ENCODE measurements at regions not wholly inside any gene's neighbourhood (a gene's known extent, or its start where the extent isn't known, plus 50 kb on each side); places are given as distances from the start of the nearest gene placed in this dataset.

DNA sequence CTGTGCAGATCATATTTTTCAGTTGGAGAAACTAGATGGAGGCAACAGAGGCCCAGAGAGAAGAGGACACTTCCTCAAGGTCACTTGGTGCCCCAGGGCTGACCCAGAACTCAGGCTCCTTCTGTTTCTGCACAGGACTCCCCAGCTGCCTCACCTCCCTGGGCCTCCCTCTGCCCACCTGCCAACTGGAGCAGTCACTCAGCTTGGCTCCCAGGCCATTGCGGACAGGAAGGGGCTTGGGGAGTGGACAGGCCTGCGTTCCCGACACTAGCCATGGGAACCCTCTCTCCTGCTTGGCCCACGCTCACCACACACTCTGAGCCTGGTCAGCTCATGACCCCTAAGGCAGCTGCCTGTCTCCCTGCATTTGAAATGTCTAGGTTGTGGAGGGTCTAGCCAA is 78.1 kb upstream of the BRD7 start:
- no peak overlapping the region for H3K27ac ChIP-seq
- no peak for DNase-seq (ENCODE audit: extremely low spot score in 2 of 2)

DNA sequence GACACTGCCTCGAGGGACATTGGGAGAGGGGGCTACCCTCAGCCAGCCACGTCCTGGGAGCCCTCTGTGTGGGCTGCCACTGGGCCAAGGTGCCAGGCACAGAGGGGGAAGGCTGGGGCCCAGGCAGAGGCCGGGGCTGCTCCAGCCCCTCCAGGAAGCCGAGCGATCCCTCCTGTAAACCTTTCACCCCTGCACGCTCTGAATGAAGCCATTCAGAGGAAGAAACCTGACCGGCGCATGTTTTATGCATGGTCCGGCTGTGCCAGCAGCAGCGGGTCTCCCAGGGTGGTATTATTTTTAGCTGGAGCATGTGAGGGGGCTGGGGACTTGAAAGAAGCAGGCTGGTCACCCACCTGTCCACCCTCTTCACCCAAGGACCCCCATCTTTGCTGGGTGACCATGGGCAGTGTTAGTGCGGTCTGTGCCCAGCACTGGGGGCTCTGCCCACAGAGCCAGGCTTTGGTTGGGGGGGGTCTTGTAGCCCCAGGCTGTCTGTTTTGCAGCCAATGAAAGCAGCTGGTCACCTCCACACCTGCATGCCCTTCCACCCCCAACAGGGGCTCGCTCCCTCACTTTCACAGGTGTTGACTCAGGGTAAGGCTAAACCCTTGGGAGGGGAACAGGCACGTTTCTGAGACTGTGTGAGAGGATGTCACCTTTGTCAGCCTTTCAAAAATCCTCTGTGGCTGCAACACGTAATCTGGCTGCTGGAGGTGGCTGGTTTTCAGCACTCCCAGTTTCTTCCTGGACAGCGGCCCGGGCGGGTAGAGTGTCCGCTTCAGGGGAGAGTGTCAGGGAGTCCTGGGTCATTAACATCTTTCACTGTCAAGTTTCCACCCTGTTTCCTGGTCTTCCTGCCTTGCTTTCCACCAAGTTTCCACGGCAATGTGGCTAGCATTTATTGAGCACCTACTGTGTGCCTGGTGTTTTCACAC is 77.1 kb upstream of the BRD7 start:
- TF ChIP-seq, protein P1, sequence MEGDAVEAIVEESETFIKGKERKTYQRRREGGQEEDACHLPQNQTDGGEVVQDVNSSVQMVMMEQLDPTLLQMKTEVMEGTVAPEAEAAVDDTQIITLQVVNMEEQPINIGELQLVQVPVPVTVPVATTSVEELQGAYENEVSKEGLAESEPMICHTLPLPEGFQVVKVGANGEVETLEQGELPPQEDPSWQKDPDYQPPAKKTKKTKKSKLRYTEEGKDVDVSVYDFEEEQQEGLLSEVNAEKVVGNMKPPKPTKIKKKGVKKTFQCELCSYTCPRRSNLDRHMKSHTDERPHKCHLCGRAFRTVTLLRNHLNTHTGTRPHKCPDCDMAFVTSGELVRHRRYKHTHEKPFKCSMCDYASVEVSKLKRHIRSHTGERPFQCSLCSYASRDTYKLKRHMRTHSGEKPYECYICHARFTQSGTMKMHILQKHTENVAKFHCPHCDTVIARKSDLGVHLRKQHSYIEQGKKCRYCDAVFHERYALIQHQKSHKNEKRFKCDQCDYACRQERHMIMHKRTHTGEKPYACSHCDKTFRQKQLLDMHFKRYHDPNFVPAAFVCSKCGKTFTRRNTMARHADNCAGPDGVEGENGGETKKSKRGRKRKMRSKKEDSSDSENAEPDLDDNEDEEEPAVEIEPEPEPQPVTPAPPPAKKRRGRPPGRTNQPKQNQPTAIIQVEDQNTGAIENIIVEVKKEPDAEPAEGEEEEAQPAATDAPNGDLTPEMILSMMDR (IDR thresholded peaks at IDR 0.05), result no peak
- no peak for TF ChIP-seq POLR2AphosphoS5 (IDR thresholded peaks at IDR 0.05; ENCODE audit: insufficient read depth in 1 of 2, low read depth in 1 of 2)
- TF ChIP-seq POLR2A (IDR thresholded peaks at IDR 0.05), result no peak
- Histone ChIP-seq H3K36me3 (no peaks in the 10 kb centered on the region), H3K27ac (no peak overlapping the region), H3K4me1 (no peaks in the 10 kb centered on the region), H3K27me3 (no peaks in the 10 kb centered on the region), H3K9me3 (no peaks in the 10 kb centered on the region), H3K4me3 (no peak overlapping the region)
- DNase-seq (ENCODE audit: extremely low spot score in 2 of 2), result no peak
- intact Hi-C loops (cut with DNase I), result no loop called here

More for the DNA sequence above, 78.1 kb upstream of the BRD7 start:
- no peaks in the 10 kb centered on the region for H3K9me3 ChIP-seq
- H3K4me3 ChIP-seq, result no peak overlapping the region
- no peaks in the 10 kb centered on the region for H3K4me1 ChIP-seq
- no peaks in the 10 kb centered on the region for H3K27me3 ChIP-seq
- H3K36me3 ChIP-seq, result no peaks in the 10 kb centered on the region
- no peak for TF ChIP-seq POLR2AphosphoS5 (IDR thresholded peaks at IDR 0.05; ENCODE audit: insufficient read depth in 1 of 2, low read depth in 1 of 2)
- no peak for TF ChIP-seq POLR2A (IDR thresholded peaks at IDR 0.05)
- TF ChIP-seq, protein P1 (IDR thresholded peaks at IDR 0.05), result no peak
- intact Hi-C loops (cut with DNase I), result no loop called here

DNA sequence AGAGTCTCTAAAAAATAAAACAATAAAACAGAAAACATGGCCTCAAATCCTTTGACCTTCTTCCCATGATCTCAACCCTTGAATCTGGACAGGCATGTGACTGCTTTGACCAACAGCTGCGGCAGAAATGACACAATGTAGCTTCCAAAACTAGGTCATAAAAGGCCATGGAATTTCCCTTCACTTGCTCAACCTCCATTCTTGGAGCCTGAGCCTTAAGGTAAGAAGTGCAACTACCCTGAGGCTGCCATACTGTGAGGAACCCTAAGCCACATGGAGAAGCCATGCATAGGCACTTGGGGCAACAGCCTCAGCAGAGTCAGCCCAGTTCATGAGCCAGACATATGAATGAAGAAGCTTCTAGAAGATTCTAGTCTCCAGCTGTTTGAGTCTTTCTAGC is 75.7 kb upstream of the BRD7 start:
- Histone ChIP-seq H3K4me3 (no peak overlapping the region), H3K36me3 (no peaks in the 10 kb centered on the region), H3K9me3 (no peaks in the 10 kb centered on the region), H3K27ac (no peak overlapping the region), H3K27me3 (no peaks in the 10 kb centered on the region), H3K4me1 (no peaks in the 10 kb centered on the region)
- no peak for DNase-seq (ENCODE audit: extremely low spot score in 2 of 2)
- intact Hi-C loops (cut with DNase I), result no loop called here
- TF ChIP-seq POLR2A (IDR thresholded peaks at IDR 0.05) (no peak), POLR2AphosphoS5 (IDR thresholded peaks at IDR 0.05; ENCODE audit: insufficient read depth in 1 of 2, low read depth in 1 of 2) (no peak)
- TF ChIP-seq, protein P1 (IDR thresholded peaks at IDR 0.05), result no peak

DNA sequence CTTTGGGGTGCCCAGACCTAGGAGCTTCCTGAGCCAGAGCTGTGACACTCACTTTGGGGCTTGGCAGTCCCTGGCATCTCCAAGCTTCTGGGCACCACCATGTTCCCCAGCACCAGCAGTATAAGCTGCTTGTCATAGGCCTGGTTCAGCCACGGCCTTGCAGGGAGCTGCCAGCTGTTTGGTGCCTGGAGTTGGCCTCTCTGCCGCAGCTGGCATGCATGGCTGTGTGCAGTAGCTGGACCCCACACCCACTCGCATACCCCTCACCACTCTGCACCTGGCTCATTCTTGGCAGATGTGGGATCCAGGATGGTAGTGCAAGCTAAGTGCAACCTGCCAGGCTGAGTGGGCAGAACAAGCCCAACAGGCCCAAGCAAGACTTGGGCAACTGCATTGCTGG is 73.4 kb upstream of the BRD7 start:
- Histone ChIP-seq H3K4me1 (no peaks in the 10 kb centered on the region), H3K36me3 (no peaks in the 10 kb centered on the region), H3K27ac (no peak overlapping the region), H3K9me3 (no peaks in the 10 kb centered on the region), H3K27me3 (no peaks in the 10 kb centered on the region), H3K4me3 (no peak overlapping the region)
- no peak for DNase-seq (ENCODE audit: extremely low spot score in 2 of 2)
- intact Hi-C loops (cut with DNase I), result no loop called here
- no peak for TF ChIP-seq POLR2A (IDR thresholded peaks at IDR 0.05)
- TF ChIP-seq, protein P1 (IDR thresholded peaks at IDR 0.05), result no peak
- no peak for TF ChIP-seq POLR2AphosphoS5 (IDR thresholded peaks at IDR 0.05; ENCODE audit: insufficient read depth in 1 of 2, low read depth in 1 of 2)

Measured in vagina (tissue), 2 donors.